ENCODE measurements at regions not wholly inside any gene's neighbourhood (a gene's known extent, or its start where the extent isn't known, plus 50 kb on each side); places are given as distances from the start of the nearest gene placed in this dataset.
"Not testable (repeated sequence)": the region's sequence is repeated elsewhere in the genome, so short reads cannot be mapped to it uniquely, and the experiment has no call there.

- FAIRE-seq = no peak
Observed at GRCh38 chr20:48492715-48493070, 335.1 kb downstream of the PREX1 start.

DNA sequence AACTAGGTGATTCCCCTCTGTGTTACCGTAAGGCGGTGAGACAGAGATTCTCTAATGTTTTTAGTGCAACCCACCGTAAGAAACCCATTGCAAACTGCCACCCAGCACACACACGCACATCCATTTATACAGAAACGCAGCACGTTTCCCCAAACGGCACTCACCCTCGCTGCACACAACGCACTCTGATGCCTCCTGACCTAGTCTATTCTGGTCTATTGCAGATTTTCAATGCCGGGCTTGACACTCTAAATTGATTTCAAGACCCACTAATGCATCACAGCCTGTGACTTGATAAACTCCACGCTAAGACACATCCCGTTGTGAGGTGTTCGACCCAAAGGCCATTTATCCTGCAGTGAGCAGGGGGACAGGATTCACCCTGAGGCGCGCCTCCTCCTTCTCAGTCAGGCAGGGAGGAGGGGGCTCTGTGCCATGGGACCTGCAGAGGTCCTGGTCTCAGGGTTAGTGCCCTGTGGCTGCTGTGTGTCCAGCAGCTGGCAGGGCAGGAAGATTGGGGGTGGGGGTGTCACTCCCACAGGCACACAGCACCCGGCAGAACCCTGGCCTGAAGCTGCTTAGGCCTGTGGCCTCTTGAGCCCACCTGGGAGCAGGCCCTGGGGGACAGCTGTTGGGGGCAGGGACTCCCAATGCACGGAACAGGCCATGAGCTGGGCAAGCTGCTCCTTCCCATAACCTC lies 335.6 kb downstream of the PREX1 start:
- FAIRE-seq (no peak), DNase-seq (ENCODE audit: extremely low spot score, insufficient read length, low read depth) (no peak)

More at GRCh38 chr20:48492715-48493070, 335.1 kb downstream of the PREX1 start:
- DNase-seq (ENCODE audit: extremely low spot score, insufficient read length, low read depth) = no peak

GRCh38 chr20:48490961-48491831 lies 336.6 kb downstream of the PREX1 start:
- DNase-seq (ENCODE audit: extremely low spot score, insufficient read length, low read depth) (no peak), FAIRE-seq (no peak)

DNA sequence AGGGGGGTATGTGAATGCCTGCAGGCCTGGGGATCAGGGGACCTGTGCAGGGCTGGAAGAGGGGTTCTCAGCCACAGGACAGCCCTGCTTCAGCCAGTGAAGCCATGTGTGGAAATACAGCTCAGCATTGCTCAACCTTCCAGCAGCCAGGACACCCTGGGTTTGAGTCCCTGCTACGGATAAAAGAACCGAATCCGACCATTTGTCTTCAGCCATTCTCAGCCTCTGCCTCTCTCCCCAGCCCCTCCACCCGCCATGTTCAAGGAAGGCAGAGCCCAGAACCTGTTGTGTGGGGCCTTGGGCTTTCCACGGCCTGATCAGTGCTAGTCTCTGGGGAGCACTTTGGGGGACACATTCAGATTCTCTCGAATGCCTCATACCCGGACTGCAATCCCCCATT lies 337.5 kb downstream of the PREX1 start:
- FAIRE-seq; DNase-seq (ENCODE audit: extremely low spot score, insufficient read length, low read depth): not testable (repeated sequence)

DNA sequence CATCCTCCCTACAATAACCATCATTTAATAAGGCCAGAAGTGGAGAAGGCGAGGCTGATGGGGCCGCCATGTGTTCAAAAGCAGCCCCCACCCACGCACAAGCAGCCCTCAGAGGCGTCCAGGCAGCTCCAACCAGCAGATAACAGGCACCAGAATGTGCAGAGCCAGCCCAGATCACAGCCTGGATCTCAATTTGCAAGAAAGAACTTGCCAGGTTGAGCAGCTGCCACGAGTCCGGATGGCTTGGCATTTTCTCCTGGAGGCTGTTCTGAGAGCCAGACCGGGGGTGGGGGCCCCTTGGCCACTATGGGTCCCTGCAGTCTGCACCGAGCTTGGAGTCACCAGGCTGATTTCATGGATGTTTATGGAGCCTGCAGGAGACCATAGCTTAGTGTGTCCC lies 338.1 kb downstream of the PREX1 start:
- DNase-seq (ENCODE audit: extremely low spot score, insufficient read length, low read depth) (no peak), FAIRE-seq (no peak)

GRCh38 chr20:48489046-48489463 lies 338.7 kb downstream of the PREX1 start:
- DNase-seq (ENCODE audit: extremely low spot score, insufficient read length, low read depth) = no peak
- no peak for FAIRE-seq

- not testable (repeated sequence) for FAIRE-seq; DNase-seq (ENCODE audit: extremely low spot score, insufficient read length, low read depth)
Observed at GRCh38 chr20:48488334-48489034, 339.3 kb downstream of the PREX1 start.

DNA sequence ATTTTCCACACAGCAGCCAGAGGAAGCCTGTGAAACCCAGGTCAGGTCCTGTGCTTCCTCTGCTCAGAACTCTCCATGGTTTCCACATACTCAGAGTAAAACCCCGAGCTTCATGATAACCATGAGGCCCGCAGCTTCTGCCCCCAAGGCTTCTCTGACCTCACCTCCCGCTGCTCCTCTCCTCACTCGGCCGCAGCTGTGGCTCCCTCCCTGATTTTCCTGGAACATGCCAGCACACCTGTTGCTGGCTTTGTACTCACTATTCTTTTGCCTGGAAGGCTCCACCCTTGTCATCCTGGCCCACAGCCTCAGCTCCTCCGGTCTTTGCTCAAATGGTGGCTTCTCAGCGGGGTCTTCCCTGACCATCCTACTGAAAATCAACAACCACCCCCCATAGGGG lies 341.7 kb downstream of the PREX1 start:
- DNase-seq (ENCODE audit: extremely low spot score, insufficient read length, low read depth) = no peak

GRCh38 chr20:48485153-48485552 lies 342.6 kb downstream of the PREX1 start:
- not testable (repeated sequence) for FAIRE-seq

More for the DNA sequence above, 341.7 kb downstream of the PREX1 start:
- FAIRE-seq = no peak

DNA sequence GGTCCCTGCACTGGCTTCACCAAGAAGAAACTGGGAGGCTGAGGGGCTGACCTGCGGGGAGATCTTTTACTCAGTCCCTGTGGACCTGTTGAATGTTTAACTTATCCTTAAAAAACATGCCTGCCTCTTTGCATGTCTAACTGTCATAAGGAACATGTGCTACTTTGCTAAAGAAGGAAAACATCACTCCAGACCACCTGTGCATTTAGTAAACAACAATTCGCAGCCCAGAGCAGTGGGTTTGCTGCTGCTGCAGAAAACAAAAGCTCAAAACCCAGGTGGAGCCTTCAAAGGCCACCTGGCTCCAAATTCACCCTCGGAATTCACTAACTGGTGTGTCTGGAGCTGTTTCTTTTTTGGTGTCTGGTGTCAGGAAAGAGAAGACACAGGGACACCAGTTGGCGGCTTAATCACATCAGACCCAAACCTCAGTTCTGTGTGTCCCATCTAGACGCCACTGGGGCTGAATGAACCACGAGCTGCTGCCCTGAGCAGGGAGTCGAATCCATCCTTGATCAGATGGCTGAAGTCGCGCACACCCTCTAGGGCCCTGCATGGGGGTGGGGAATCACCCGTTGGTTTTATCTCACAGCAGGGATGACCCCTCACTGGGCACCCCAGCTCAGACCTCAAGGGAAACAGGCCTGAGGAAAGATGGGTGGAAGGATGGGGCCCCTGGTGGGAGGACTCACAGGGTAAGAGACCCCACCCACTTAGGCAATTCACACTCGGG lies 344.3 kb downstream of the PREX1 start:
- FAIRE-seq (no peak), DNase-seq (ENCODE audit: extremely low spot score, insufficient read length, low read depth) (no peak)

More at GRCh38 chr20:48485153-48485552, 342.6 kb downstream of the PREX1 start:
- not testable (repeated sequence) for DNase-seq (ENCODE audit: extremely low spot score, insufficient read length, low read depth)

- FAIRE-seq (no peak), DNase-seq (ENCODE audit: extremely low spot score, insufficient read length, low read depth) (no peak)
Observed at GRCh38 chr20:48482790-48483189, 345.0 kb downstream of the PREX1 start.

DNA sequence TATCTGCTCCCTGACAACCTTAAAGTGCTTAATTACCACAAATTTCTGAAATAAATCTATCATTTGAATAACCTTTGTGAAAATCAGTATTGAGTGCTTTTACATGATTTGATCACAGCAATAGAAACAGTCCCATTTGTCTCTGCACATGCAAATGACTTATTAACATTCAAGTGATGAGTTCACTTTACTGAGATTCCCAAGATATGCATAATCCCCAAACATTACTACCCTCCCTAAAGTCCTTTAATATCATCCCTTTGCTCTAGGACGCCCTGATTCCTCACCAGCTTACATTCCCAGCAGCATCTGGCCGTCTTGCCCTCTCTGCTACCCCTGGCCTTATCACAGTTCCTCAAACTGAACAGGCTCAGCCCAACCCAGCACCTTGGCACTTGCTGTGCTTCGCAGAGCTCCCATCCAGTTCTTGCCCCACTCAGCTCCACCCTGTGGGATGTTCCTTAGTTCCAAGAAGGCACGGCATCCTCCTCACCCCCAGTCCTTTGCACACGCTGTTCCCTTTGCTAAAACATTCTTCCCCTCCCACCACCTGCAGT lies 347.5 kb downstream of the PREX1 start:
- no peak for DNase-seq (ENCODE audit: extremely low spot score, insufficient read length, low read depth)
- FAIRE-seq = no peak

DNA sequence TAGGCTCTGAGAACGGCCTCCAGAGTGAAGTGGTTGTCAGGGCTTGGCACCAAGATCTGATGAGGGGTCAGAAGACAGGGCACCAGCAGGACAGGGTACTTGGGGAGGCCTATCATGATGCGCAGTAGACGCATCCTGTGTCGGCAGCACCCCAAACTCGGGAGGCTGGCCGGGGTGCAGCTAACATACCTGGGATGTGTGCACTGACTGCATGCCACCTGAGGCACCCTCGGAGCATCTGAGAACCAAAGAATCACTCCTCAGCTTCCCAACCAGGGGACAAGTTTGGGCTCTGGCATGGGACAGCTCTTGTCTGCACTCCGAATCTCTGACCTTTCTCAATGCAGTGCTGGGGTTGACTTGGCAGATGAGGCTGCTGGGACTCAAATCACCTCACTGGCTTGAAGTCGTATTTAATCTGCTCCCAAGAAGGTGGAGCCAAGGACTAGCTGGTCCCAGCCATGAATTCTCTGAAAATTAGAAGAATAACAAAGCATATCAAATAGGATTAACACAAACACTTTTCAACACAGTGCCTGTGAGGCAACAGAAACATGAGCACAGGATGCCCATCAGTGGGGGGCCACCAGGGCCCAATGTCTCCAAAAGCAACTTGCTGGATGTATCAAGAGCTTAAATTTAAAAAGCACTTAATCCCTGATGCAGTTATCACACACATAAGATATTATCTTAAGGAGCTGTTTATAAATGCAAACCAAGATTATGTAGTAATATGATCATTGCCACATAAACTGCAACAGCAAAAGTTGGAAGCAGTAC lies 348.8 kb downstream of the PREX1 start:
- no peak for FAIRE-seq
- no peak for DNase-seq (ENCODE audit: extremely low spot score, insufficient read length, low read depth)

GRCh38 chr20:48478370-48478769 lies 349.4 kb downstream of the PREX1 start:
- no peak for DNase-seq (ENCODE audit: extremely low spot score, insufficient read length, low read depth)
- FAIRE-seq = peak; percentile 31

DNA sequence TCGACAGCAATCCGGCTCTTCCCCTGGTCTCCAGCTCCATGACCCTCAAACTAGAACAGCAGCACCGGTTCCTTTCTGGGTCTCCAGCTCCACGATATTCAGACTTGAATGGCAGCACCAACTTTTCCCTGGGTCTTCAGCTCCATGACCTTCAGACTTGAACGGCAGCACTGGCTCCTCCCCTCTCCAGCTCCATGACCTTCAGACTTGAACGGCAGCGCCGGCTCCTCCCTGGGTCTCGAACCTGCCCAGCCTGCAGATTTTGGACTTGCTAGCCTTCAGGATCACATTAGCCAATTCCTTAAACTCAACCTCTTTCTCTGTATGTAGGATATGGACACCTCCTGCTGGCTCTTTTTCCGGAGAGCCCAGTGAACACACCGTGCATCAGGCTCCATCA lies 350.9 kb downstream of the PREX1 start:
- no peak for DNase-seq (ENCODE audit: extremely low spot score, insufficient read length, low read depth)
- FAIRE-seq = no peak

GRCh38 chr20:48474022-48474421 lies 353.8 kb downstream of the PREX1 start:
- no peak for FAIRE-seq
- no peak for DNase-seq (ENCODE audit: extremely low spot score, insufficient read length, low read depth)

GRCh38 chr20:48471759-48472408 lies 355.9 kb downstream of the PREX1 start:
- DNase-seq (ENCODE audit: extremely low spot score, insufficient read length, low read depth) (no peak), FAIRE-seq (no peak)

GRCh38 chr20:48471176-48471575 lies 356.6 kb downstream of the PREX1 start:
- FAIRE-seq (no peak), DNase-seq (ENCODE audit: extremely low spot score, insufficient read length, low read depth) (no peak)

Measured in GM18507 (cell line).